Psoas muscle (tissue), 7 donors: ENCODE measurements at regions not wholly inside any gene's neighbourhood (a gene's known extent, or its start where the extent isn't known, plus 50 kb on each side); places are given as distances from the start of the nearest gene placed in this dataset.

Source experiments
- ATAC-seq, 4 donors: fragments of 200-7000 bp; cut with Tn5 transposase; one replicate each; pipeline ENCODE4 v1.9.1; 2020; ENCODE audit warnings: moderate library complexity in 3 of 4, mild to moderate bottlenecking in 2 of 4
- DNase-seq, 2 donors: peaks; one replicate each; pipeline ENCODE4 v3.0.0-alpha.2; 2020
- H3K27ac ChIP-seq: fragments of 200-600 bp; one replicate; pipeline ENCODE4 v1.8.0; 2022
- H3K27me3 ChIP-seq, 3 donors: fragments of 200-600 bp in 1 of 3; one replicate each; pipeline versions ENCODE4 v1.6.1 to v1.8.0; 2013 to 2022; ENCODE audit warnings: low read length in 2 of 3, mild to moderate bottlenecking in 2 of 3, moderate library complexity in 1 of 3; ENCODE audit not compliant: insufficient read depth in 3 of 3
- H3K36me3 ChIP-seq, 2 donors: fragments of 200-600 bp in 1 of 2; one replicate each; pipeline versions ENCODE4 v1.6.1 to v1.8.0; 2013 to 2022; ENCODE audit warnings: low read depth in 1 of 2, mild to moderate bottlenecking in 1 of 2, moderate library complexity in 1 of 2; ENCODE audit not compliant: insufficient read depth in 1 of 2
- H3K4me1 ChIP-seq: fragments of 200-600 bp; one replicate; pipeline ENCODE4 v1.8.0; 2022
- H3K4me3 ChIP-seq: fragments of 200-600 bp; one replicate; pipeline ENCODE4 v1.8.0; 2022; ENCODE audit warnings: mild to moderate bottlenecking
- H3K9me3 ChIP-seq: fragments of 200-600 bp; one replicate; pipeline ENCODE4 v1.8.0; 2022
- WGBS, 3 donors: extraction: QIAGEN DNeasy Blood & Tissue Kit; methylation state at CpG; one replicate each; pipeline versions ENCODE4 v1.1.6 to v1.1.7; 2013; 5-methylcytosine and 5-hydroxymethylcytosine counted together
- intact Hi-C, 2 donors: fragments of 100-400 bp; cut with DNase I; formaldehyde crosslinking; loops; one replicate each; pipeline versions ENCODE4 v1.11.0 to v1.14.2; 2022
- TF ChIP-seq, protein P1 (sequence below): fragments of 200-600 bp; IDR thresholded peaks from one replicate; pipeline ENCODE4 v1.8.0; 2022; ENCODE audit warnings: antibody characterized with exemption
- donor health status: healthy with polysubstance abuse.
- donor health status: DM: no; HTN: no; CAD: no; lungs with moderate emphysema.
- donor health status: Bipolar disorder and iron deficiency.
- donor health status: healthy.
- donor health status: DM: yes; HTN: yes; CAD: no.
- donor health status: DM: no; HTN: no; CAD: no.
- donor health status: DM: yes; HTN: yes; CAD: no.

DNA sequence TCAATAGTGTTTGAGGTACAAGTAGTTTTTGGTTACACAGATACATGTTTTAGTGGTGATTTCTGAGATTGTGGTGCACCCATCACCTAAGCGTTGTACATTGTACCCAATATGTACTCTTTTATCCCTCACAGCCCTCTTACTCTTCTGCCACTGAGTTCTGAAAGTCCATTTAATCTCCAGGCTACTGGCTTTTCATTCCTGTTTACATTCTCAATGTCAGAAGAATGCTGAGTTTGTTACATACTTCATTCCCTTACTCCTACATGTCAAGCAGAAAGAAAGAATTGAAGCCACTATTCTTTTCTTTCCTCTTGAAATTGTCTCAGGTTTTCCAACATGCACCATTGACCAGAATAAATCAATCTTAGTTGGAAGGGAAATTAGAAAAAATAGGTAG is 1565.9 kb downstream of the PLA2G4A start:
- H3K36me3 ChIP-seq: no peaks in the 10 kb centered on the region
- H3K9me3 ChIP-seq: peaks cover 3% of the 10 kb centered on the region
- WGBS, 3 donors: 87 to 92% (median 89%) methylated on average over 1 of the region's 1 CpG
- H3K27me3 ChIP-seq: peaks cover 0 to 2% (median 0%) of the 10 kb centered on the region in 3 donors
- H3K27ac ChIP-seq: no peak overlapping the region
- DNase-seq (no peak), ATAC-seq (no peak)
- TF ChIP-seq, protein P1, sequence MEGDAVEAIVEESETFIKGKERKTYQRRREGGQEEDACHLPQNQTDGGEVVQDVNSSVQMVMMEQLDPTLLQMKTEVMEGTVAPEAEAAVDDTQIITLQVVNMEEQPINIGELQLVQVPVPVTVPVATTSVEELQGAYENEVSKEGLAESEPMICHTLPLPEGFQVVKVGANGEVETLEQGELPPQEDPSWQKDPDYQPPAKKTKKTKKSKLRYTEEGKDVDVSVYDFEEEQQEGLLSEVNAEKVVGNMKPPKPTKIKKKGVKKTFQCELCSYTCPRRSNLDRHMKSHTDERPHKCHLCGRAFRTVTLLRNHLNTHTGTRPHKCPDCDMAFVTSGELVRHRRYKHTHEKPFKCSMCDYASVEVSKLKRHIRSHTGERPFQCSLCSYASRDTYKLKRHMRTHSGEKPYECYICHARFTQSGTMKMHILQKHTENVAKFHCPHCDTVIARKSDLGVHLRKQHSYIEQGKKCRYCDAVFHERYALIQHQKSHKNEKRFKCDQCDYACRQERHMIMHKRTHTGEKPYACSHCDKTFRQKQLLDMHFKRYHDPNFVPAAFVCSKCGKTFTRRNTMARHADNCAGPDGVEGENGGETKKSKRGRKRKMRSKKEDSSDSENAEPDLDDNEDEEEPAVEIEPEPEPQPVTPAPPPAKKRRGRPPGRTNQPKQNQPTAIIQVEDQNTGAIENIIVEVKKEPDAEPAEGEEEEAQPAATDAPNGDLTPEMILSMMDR: no peak
- no peak overlapping the region for H3K4me3 ChIP-seq
- no peaks in the 10 kb centered on the region for H3K4me1 ChIP-seq
- intact Hi-C loops: no loop called here

DNA sequence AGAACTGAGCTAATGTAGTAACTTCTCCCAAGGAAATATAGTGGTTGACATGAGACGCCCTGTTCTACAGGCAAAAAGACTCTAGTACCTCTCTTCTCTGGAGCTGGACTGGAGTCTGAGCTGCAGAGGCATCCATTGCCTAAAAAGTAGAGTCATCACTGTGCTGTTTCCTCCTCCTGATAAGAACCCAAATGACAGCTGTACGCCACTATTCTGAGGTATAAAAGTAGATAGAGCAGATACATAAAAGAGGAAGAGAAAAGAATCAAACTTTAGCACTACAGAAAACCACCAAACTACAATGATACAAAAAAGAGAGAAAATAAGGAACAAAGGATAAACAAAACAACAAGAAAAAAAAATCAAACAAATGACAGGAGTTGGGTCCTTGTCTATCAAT is 1568.8 kb downstream of the PLA2G4A start:
- H3K4me1 ChIP-seq: no peaks in the 10 kb centered on the region
- TF ChIP-seq, protein P1: no peak
- no peak overlapping the region for H3K27ac ChIP-seq
- 85 to 96% (median 86%) methylated on average over 2 of the region's 2 CpGs for WGBS, 3 donors
- no peaks in the 10 kb centered on the region for H3K27me3 ChIP-seq
- no peaks in the 10 kb centered on the region for H3K36me3 ChIP-seq
- H3K9me3 ChIP-seq: peaks cover 3% of the 10 kb centered on the region
- DNase-seq (no peak), ATAC-seq (no peak)
- intact Hi-C loops: no loop called here
- H3K4me3 ChIP-seq: no peak overlapping the region

GRCh38 chr1:188402986-188403385 is 1574.2 kb downstream of the PLA2G4A start:
- Histone ChIP-seq H3K27ac (no peak overlapping the region), H3K9me3 (no peaks in the 10 kb centered on the region), H3K27me3 (no peaks in the 10 kb centered on the region), H3K36me3 (no peaks in the 10 kb centered on the region), H3K4me1 (no peaks in the 10 kb centered on the region), H3K4me3 (no peak overlapping the region)
- ATAC-seq (no peak), DNase-seq (no peak)
- 82 to 89% (median 86%) methylated on average over 3 of the region's 3 CpGs for WGBS, 3 donors
- TF ChIP-seq, protein P1: no peak
- intact Hi-C loops: no loop called here

DNA sequence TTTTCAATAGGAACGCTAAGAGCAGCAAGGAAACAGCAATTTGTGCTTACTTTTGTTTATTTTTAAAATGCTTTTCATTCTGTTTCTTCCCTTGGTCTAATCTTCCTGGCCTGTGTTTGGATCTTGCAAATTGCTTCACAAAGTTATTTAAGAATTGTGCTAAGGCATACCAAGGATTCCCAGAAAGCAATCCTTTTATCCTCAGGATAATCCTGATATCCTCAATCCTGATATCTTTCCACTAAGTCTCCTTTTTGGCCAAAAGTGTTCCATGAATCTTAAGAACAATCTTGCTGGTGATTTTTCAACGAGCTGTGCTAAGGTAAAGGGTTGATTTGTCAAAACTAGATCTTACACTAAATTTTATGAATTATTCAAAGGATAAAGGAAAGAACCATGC is 1577.9 kb downstream of the PLA2G4A start:
- ATAC-seq (no peak), DNase-seq (no peak)
- no peaks in the 10 kb centered on the region for H3K27me3 ChIP-seq
- TF ChIP-seq, protein P1: no peak
- no peak overlapping the region for H3K27ac ChIP-seq
- no peaks in the 10 kb centered on the region for H3K4me1 ChIP-seq
- no peaks in the 10 kb centered on the region for H3K36me3 ChIP-seq
- no peak overlapping the region for H3K4me3 ChIP-seq
- WGBS, 3 donors: 79 to 84% (median 82%) methylated on average over 2 of the region's 2 CpGs
- intact Hi-C loops: no loop called here
- no peaks in the 10 kb centered on the region for H3K9me3 ChIP-seq

DNA sequence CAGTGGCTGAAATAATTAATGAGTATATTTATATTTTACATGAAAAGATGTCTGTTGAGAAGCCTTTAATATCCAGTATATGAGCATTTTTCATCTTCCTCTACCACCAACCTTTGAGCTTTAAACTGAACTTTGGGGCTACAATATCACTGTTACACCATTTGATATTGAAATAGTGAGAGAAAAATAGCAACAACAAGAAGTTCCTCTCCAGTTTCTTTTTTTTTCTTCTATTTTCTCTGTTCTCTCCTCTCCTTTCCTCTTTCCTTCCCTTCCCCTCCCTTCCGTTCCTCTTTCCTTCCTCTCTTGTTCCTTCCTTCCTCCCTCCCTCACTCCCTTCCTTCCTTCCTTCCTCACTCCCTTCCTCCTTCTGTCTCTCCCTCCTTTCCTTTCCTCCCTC is 1591.4 kb downstream of the PLA2G4A start:
- Histone ChIP-seq H3K27ac (no peak overlapping the region), H3K27me3 (no peaks in the 10 kb centered on the region), H3K36me3 (no peaks in the 10 kb centered on the region), H3K4me3 (no peak overlapping the region), H3K9me3 (no peaks in the 10 kb centered on the region), H3K4me1 (no peaks in the 10 kb centered on the region)
- intact Hi-C loops: no loop called here
- TF ChIP-seq, protein P1: no peak
- DNase-seq: no peak
- 70 to 77% (median 76%) methylated on average over 1 of the region's 1 CpG for WGBS, 3 donors
- no peak for ATAC-seq
